ENCODE measurements at regions not wholly inside any gene's neighbourhood (a gene's known extent, or its start where the extent isn't known, plus 50 kb on each side); places are given as distances from the start of the nearest gene placed in this dataset.
"Not testable (repeated sequence)": the region's sequence is repeated elsewhere in the genome, so short reads cannot be mapped to it uniquely, and the experiment has no call there.

- DNase-seq: no peak
- intact Hi-C loops (cut with DNase I): no loop called here
- no peak for ATAC-seq
Observed at GRCh38 chr5:36385495-36385894, 83.8 kb upstream of the RANBP3L start.

DNA sequence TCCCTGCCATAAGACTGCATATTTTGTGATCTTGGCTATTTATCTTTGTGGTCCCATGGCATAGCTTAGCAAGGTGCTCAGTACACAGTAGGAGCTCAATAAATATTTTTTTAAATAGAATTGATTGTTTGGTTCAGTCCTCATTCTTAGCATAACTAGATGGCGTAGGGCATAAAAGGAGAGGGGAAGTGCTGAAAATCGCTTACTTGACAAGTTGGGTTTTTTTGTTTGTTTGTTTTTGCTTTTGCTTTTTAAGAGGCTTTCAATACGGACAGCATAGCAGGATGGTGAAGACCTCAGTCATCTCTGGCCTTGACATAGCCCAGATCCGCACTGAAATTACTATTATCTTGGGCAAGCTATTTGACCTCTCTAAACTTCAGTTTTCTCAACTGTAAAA, 86.6 kb upstream of the RANBP3L start:
- intact Hi-C loops (cut with DNase I): no loop called here

GRCh38 chr5:36389245-36389644, 87.5 kb upstream of the RANBP3L start:
- ATAC-seq (peak; percentile 67 to 78), DNase-seq (peak; percentile 28)
- intact Hi-C loops (cut with DNase I): no loop called here

More for the DNA sequence above, 86.6 kb upstream of the RANBP3L start:
- ATAC-seq (no peak), DNase-seq (no peak)

GRCh38 chr5:36390640-36391039, 88.9 kb upstream of the RANBP3L start:
- DNase-seq (no peak), ATAC-seq (no peak)
- intact Hi-C loops (cut with DNase I): loop anchor here in 1 of 2 donors (10.0 kb wide), 1 partner anchor 216 kb away; no protein-coding TSS in a partner anchor

- DNase-seq (no peak), ATAC-seq (no peak)
- intact Hi-C loops (cut with DNase I): loop anchor here in 1 of 2 donors (10.0 kb wide), 1 partner anchor 217 kb away; no protein-coding TSS in a partner anchor
Observed at GRCh38 chr5:36392186-36392585, 90.5 kb upstream of the RANBP3L start.

GRCh38 chr5:36392818-36393217, 91.1 kb upstream of the RANBP3L start:
- ATAC-seq: peak in 1 of 2 donors; percentile 68
- intact Hi-C loops (cut with DNase I): loop anchor here in 1 of 2 donors (10.0 kb wide), 1 partner anchor 218 kb away; no protein-coding TSS in a partner anchor
- DNase-seq: no peak

DNA sequence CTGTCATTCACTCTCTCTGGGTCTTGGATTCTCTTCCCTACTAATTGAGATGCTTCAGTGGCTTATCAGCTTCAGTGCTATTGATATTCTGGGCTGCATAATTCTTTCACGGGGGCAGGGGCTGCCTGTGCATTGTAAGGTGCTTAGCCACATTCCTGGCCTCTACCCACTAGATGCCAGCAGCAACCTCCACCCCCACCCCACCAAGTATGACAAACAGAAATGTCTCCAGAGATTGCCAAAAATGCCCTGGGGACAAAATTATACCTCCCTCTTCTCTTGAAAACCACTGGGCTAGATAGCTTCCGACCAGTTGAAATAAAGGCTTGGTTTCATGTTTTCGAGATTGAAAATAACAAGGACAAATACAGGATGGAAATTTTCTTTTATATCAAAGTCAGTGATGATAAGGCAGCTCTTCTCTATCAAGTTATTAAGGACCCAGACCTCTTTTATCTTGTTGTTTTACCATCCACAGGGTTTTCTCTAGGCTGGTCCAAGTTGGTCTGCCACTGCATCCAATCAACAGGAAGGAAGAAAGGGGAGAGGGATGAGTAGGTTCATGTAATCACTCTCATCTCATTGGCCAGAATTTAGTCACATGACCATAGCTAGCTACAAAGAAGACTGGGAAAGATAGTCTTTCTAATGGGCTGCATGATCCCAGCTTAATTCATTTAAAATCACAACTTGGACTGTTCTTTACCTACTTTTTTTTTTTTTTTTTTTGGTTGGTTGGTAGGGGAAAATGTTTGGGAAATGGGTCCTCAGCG, 92.1 kb upstream of the RANBP3L start:
- intact Hi-C loops (cut with DNase I): loop anchor here in 1 of 2 donors (10.0 kb wide), 1 partner anchor 219 kb away; no protein-coding TSS in a partner anchor
- no peak for DNase-seq
- no peak for ATAC-seq

DNA sequence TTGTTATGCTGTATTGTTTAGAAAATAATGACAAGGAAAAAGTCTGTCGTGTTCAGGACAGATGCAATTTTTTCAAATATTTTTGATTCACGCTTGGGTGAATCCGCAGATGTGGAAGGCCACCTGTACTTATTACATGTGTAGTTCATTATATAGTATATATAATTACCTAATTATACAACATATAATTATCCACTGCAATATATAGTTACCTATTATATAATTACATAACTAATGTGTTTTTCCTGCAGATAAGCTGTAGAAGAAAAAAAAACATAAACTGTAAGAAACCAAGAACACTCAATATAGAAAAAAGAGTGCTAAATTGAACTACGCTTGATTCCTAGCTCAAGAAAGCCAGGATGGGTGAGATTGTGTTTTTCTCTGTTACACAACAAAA, 93.6 kb upstream of the RANBP3L start:
- DNase-seq: no peak
- ATAC-seq: no peak
- intact Hi-C loops (cut with DNase I): loop anchor here in 1 of 2 donors (5.0 to 10.0 kb wide), 2 partner anchors 128 to 220 kb away; no protein-coding TSS in a partner anchor

DNA sequence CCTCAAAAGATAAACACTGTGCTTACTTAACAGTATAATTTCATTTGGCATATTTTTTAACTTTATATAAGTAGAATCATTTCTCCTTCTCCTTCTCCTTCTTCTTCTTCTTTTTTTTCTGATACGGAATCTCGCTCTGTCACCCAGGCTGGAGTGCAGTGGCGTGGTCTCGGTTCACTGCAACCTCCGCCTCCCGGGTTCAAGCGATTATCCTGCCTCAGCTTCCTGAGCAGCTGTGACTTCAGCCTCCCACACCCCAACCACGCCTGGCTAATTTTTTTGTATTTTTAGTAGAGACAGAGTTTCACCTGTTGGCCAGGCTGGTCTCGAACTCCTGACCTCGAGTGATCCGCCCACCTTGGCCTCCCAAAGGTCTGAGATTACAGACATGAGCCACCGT, 94.2 kb upstream of the RANBP3L start:
- ATAC-seq, DNase-seq: not testable (repeated sequence)
- intact Hi-C loops (cut with DNase I): loop anchor here in 1 of 2 donors (5.0 to 10.0 kb wide), 2 partner anchors 129 to 221 kb away; no protein-coding TSS in a partner anchor

GRCh38 chr5:36396640-36397039, 94.9 kb upstream of the RANBP3L start:
- intact Hi-C loops (cut with DNase I): loop anchor here in 1 of 2 donors (5.0 to 10.0 kb wide), 2 partner anchors 129 to 222 kb away; no protein-coding TSS in a partner anchor
- DNase-seq (no peak), ATAC-seq (no peak)

GRCh38 chr5:36397901-36398536, 96.3 kb upstream of the RANBP3L start:
- intact Hi-C loops (cut with DNase I): loop anchor here in 1 of 2 donors (5.0 to 10.0 kb wide), 2 partner anchors 131 to 223 kb away; no protein-coding TSS in a partner anchor
- DNase-seq: no peak
- peak; percentile 58 to 78 for ATAC-seq

DNA sequence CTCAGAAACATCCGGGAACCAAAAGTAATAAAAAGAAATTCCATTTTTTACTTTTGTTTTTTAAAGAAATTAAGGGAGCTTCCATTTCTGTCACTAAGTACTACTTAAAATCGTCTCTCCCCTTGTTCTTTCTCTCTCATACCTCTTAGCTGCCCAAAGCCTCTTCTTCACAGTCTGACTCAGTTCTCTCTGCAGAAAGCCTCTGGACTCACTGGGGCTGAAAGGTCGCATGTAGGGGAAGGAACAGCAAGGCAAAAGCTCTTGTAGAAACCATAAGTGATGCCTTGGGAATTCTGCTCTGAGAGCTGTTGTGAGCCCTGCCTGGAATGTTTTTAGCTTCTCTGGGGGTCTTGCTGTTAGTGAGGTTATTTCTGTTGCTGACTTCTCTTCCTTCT, 100.8 kb upstream of the RANBP3L start:
- intact Hi-C loops (cut with DNase I): loop anchor here in 1 of 2 donors (10.0 kb wide), 1 partner anchor 138 kb away; no protein-coding TSS in a partner anchor
- ATAC-seq: no peak
- DNase-seq: no peak

DNA sequence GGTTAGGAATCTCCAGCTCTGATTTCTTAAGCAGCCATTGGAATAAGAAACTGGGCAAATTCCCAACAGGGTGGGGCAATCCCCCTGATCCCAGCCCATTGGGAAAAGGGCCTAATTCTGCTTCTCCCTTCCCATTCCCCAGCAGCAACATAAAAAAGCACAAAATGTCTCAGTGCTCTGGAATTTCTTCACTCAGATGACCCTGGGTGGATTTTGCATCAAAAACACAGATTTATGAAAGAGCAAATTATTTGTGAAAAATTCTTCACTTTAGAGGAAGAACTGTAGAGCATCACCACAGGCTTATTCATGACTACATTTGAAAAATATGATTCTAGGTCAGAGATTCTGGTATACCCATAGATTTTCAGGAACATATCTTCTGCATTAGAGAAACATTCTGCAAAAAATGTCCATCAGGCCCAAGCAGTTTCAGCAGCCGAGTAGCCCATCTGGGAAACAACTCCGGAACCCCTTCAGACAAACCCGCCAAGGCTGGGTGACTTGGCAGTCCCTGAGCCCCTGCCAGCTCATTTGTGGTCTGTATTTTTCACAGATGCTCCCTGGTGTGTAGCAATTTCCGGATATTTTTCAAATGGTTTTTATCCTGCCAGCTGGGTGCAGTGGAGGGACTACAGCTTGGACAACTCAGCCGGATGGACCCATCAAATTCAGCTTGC, 102.1 kb upstream of the RANBP3L start:
- DNase-seq (peak; percentile 56), ATAC-seq (peak; percentile 67 to 78)
- intact Hi-C loops (cut with DNase I): loop anchor here in 1 of 2 donors (10.0 kb wide), 1 partner anchor 139 kb away; no protein-coding TSS in a partner anchor

GRCh38 chr5:36406023-36406422, 104.3 kb upstream of the RANBP3L start:
- ATAC-seq (no peak), DNase-seq (no peak)
- intact Hi-C loops (cut with DNase I): loop anchor here in 1 of 2 donors (10.0 kb wide), 1 partner anchor 141 kb away; no protein-coding TSS in a partner anchor

DNA sequence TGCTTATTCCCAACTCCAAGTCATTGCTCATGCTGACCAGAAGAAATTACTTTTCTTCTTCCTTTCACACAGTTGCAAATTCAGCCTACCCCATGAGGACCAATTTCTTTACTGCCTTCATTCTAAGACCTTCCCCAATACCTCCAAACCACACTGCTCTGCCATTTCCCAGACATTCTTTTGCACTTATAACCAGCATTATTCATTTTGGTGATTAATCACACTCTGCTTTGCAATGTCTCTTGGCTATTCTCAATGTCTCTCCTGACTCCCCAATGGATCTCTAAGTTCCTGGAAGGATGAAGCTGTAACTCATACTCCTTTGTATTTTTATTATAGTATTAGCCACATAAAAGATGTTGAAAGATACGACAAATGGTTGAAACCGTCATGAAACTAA, 105.7 kb upstream of the RANBP3L start:
- intact Hi-C loops (cut with DNase I): loop anchor here in 1 of 2 donors (10.0 kb wide), 1 partner anchor 143 kb away; no protein-coding TSS in a partner anchor
- DNase-seq: no peak
- ATAC-seq: no peak

GRCh38 chr5:36409711-36410110, 108.0 kb upstream of the RANBP3L start:
- DNase-seq, ATAC-seq: not testable (repeated sequence)
- intact Hi-C loops (cut with DNase I): loop anchor here (5.0 to 10.0 kb wide), 4 partner anchors 95 to 283 kb away; partner anchors contain the start of gene SLC1A3 (in 1 of the 2)

DNA sequence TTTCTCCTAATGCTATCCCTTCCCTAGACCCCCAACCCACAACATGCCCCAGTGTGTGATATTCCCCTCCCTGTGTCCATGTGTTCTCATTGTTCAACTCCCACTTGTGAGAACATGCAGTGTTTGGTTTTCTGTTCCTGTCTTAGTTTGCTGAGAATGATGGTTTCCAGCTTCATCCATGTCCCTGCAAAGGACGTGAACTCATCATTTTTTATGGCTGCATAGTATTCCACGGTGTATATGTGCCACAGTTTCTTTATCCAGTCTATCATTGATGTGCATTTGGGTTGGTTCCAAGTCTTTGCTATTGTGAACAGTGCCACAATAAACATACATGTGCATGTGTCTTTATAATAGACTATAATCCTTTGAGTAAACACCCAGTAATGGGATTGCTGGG, 109.0 kb upstream of the RANBP3L start:
- ATAC-seq: not testable (repeated sequence)
- intact Hi-C loops (cut with DNase I): loop anchor here (5.0 to 10.0 kb wide), 3 partner anchors 94 to 282 kb away; partner anchors contain the start of gene SLC1A3 (in 1 of the 2)

GRCh38 chr5:36414869-36415282, 113.2 kb upstream of the RANBP3L start:
- intact Hi-C loops (cut with DNase I): loop anchor here (1.0 to 10.0 kb wide), 5 partner anchors 90 to 278 kb away; partner anchors contain the start of gene SLC1A3 (in 1 of the 2)
- DNase-seq: no peak
- peak; percentile 49 to 61 for ATAC-seq

More for the DNA sequence above, 109.0 kb upstream of the RANBP3L start:
- DNase-seq: not testable (repeated sequence)

Data from left cardiac atrium (tissue), 4 donors.